Stimulated activated CD8-positive, alpha-beta memory T cell treated with anti-CD3 and anti-CD28 coated beads, Interleukin-2, amount 100 ng/mL, for 1 hour (primary cell): ENCODE measurements at regions not wholly inside any gene's neighbourhood (a gene's known extent, or its start where the extent isn't known, plus 50 kb on each side); places are given as distances from the start of the nearest gene placed in this dataset.

Experiments used
- DNase-seq, 2 donors: peaks; one replicate each; pipeline ENCODE4 v3.0.0-alpha.2; 2020; ENCODE audit warnings: low read depth in 2 of 2

- DNase-seq = no peak
Observed at GRCh38 chr13:40384976-40385857, 281.2 kb downstream of the FOXO1 start.

GRCh38 chr13:40385858-40386180 lies 280.6 kb downstream of the FOXO1 start:
- DNase-seq = no peak

DNA sequence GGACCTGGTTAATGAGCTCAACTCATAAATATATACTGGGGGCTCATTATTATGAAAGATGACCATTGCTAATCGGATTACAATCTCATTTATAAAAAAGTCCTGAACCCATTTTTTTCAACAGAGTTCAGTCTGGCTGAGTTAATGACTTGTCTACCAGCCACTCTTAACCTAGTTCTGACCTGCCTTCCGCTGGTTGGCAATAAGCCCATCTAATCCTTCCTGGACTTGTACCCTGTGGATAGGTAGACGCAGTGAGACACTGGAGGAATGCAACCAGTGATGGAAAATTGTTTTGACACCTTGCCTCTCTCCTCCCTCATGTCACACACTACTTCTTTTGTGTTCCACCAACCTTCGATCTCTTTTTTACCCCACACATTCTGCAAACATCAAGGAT lies 279.9 kb downstream of the FOXO1 start:
- no peak for DNase-seq

- no peak for DNase-seq
Observed at GRCh38 chr13:40387775-40388174, 278.7 kb downstream of the FOXO1 start.

GRCh38 chr13:40388617-40389016 lies 277.8 kb downstream of the FOXO1 start:
- DNase-seq = peak; percentile 57 to 62

DNA sequence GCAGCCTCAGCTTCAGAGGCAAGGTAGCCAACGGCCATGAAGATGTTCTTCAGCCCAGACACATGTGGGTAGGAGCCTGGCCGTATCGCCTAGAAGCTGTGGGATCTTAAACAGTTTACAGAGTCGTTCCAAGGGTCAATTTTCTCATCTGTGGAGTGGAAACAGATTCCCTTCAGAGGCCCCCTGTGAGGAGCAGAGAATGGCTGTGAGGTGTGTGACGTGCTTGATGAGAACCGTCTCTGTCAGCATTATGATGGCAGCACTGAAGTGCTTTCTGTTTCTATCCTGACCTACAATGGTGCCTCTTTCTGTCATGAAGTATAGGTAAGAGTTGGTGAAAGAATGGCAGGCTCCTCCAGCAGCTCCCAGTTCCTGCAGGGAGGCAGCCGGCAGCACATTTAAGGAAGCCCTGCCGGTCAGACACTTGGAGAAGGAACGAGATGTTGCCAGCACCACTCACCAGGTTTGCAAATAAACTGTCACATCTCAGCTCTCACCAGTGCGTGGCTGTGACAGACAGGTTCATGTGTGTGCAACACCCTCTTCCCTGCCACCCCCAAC lies 277.3 kb downstream of the FOXO1 start:
- DNase-seq = no peak

GRCh38 chr13:40390401-40390916 lies 276.0 kb downstream of the FOXO1 start:
- no peak for DNase-seq

- DNase-seq = no peak
Observed at GRCh38 chr13:40391788-40392187, 274.7 kb downstream of the FOXO1 start.

GRCh38 chr13:40394304-40394985 lies 272.0 kb downstream of the FOXO1 start:
- no peak for DNase-seq

- no peak for DNase-seq
Observed at GRCh38 chr13:40398065-40398464, 268.4 kb downstream of the FOXO1 start.

GRCh38 chr13:40399756-40400155 lies 266.7 kb downstream of the FOXO1 start:
- DNase-seq = no peak

DNA sequence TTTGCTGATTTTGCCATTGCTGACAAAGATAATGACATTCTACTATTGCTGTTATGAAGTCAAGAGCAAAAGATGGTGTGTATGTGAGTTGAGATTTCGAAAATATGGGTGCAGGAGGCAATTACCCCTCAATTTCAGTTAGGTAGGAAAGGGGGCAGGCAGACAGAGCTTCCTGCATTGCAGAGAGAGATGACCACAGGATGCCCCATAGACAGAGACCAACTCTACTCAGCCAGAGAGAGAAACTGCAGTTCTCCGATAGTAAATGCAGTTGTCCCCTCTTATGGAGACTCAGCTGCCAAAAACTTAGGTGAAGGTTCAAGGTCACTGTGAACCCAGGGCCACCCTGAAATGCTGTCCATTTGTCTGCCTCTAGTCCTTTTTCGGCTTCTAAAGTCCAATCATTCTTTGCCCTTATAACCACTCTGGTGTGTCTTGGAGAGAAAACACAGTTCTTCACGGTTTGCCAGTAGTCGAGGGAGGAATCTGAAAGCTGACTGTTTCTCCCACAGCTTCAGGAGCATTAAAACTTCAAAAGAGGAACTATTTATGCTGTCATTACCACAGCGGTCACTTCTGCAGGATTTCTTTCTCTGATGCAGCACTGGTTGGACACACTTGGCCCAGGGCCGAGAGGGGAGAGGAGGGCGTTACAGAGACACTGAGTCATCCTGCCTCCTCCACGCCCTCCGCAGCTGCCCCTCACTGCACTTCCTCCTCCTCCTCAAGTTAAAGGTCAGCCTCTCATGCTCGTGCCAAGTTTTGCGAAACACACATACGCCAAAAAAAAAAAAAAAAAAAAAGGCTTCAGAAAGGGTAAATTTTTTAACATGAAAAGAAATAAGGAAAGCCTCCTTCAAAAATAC lies 264.3 kb downstream of the FOXO1 start:
- DNase-seq = no peak

DNA sequence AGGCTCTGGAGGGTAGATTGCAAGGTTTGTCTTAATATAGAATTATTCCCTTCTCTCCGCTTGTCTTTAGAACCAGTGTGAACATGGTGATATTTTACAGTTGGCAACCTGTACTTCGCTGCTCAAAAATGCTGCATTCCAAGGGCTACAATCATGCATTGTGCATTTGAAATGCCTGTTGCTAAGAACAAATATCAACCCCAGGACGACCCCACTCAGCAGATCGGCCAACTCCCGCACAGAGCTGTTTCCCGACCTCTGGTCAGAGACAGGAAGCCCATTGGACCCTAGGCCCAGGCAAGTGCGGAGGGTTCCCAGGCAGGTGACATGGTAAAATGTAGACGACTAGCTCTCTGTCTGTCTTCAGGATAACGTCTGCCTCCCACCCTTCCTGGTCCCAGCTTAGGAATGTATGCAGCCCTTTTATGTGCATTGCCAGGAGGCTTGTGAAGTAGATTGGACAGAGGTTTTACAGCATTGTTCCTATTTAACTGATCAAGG lies 263.5 kb downstream of the FOXO1 start:
- no peak for DNase-seq

- DNase-seq = no peak
Observed at GRCh38 chr13:40403509-40404241, 262.8 kb downstream of the FOXO1 start.

DNA sequence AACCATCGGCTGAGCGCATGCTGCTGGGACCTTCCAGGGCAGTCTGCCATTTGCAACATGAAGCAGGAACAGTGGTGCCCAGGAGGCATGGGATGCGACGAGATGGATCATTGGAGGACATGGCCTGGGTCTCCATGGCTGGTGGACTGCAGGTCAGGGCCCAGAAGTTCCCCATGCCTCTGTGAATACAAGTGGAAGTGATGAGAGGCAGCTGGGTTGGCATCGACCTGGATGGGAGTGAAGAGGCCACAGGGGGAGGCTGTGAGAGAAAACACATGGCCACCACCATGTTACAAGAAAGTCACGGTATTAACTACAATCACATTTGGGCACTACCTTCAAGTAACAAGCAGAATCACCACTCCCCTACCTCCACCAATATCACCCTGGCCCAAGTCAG lies 262.0 kb downstream of the FOXO1 start:
- no peak for DNase-seq

- DNase-seq = no peak
Observed at GRCh38 chr13:40404967-40405716, 261.3 kb downstream of the FOXO1 start.

DNA sequence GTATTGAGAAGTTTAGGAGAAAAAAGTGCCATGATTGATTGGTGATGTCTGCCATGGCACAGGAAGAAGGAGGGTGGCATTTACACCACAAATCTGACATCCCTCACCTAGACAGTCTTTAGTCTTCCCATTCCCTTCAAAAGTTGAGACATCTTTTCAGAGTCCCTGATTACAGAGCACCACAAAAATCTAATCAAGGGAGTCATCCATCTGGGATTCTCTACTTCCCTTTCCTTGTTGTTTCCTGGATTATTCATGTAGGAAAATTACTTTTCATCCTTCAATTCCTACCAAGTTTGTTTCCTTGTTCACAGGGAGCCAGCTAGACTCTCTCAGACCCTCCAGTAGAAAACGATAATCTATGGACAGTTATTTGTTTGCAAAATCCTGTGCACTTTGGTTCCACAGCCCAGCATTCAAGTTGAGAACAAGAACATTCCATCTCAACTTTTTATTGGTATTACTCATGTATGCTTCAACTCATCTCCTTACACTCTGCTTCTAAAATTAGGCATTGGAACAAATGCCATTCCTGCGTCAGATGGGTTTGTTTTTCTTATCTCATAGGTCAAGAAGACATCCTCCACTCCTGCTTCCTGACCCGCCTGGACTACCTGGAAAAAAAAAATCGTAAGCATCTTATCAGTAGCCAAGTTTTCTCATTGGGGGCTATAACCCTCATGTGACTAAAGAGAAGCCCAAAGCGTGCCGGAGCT lies 259.9 kb downstream of the FOXO1 start:
- DNase-seq = no peak

DNA sequence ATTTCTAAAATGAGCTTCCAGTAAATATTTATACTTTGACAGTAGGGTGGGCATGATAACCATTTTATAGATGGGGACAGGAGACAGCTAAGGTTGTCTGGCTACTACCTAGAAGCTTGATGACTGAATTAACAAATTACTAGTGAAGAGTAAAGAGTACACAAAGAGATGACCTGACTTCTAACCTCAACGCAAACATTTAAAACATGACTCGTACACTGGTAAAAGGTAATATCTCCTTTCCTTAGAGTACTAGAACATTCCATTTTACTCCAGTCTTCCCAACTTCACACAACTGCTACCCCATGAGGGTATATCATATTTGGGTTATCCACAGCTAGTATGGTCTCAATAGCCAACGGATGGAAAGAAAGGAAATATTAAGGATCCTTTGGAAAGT lies 258.9 kb downstream of the FOXO1 start:
- DNase-seq = no peak

- no peak for DNase-seq
Observed at GRCh38 chr13:40408602-40409001, 257.8 kb downstream of the FOXO1 start.

- no peak for DNase-seq
Observed at GRCh38 chr13:40409278-40409677, 257.2 kb downstream of the FOXO1 start.
